Ovary (tissue), 3 donors: ENCODE measurements at regions not wholly inside any gene's neighbourhood (a gene's known extent, or its start where the extent isn't known, plus 50 kb on each side); places are given as distances from the start of the nearest gene placed in this dataset.

Source experiments
- CTCF ChIP-seq, 3 donors: fragments of 450-650 bp in 2 of 3; fragments of 200-600 bp in 1 of 3; IDR thresholded peaks; one replicate each; pipeline versions ENCODE4 v1.5.1 to v1.8.0; 2016 to 2022; ENCODE audit warnings: antibody characterized with exemption in 3 of 3, mild to moderate bottlenecking in 1 of 3
- POLR2A ChIP-seq: fragments of 450-650 bp; IDR thresholded peaks from one replicate; pipeline ENCODE4 v1.6.1; 2017; ENCODE audit warnings: antibody characterized with exemption, mild to moderate bottlenecking, moderate library complexity
- donor health status: DM: no; HTN: no; CAD: no.

GRCh38 chr5:44497606-44498005 lies 108.4 kb upstream of the FGF10 start:
- no peak for TF ChIP-seq CTCF (IDR thresholded peaks at IDR 0.05)
- no peak for TF ChIP-seq POLR2A
